ENCODE measurements at regions not wholly inside any gene's neighbourhood (a gene's known extent, or its start where the extent isn't known, plus 50 kb on each side); places are given as distances from the start of the nearest gene placed in this dataset.

GRCh38 chr16:7090628-7091115 is 242.0 kb upstream of the RBFOX1 start:
- no peak for DNase-seq

GRCh38 chr16:7089751-7090150 is 242.9 kb upstream of the RBFOX1 start:
- DNase-seq: no peak

- no peak for DNase-seq
Observed at GRCh38 chr16:7088711-7089110, 243.9 kb upstream of the RBFOX1 start.

GRCh38 chr16:7086822-7087616 is 245.6 kb upstream of the RBFOX1 start:
- no peak for DNase-seq

- no peak for DNase-seq
Observed at GRCh38 chr16:7085776-7086175, 246.9 kb upstream of the RBFOX1 start.

GRCh38 chr16:7083096-7083495 is 249.5 kb upstream of the RBFOX1 start:
- DNase-seq: no peak

GRCh38 chr16:7077636-7078035 is 255.0 kb upstream of the RBFOX1 start:
- no peak for DNase-seq

GRCh38 chr16:7074715-7075114 is 257.9 kb upstream of the RBFOX1 start:
- no peak for DNase-seq

GRCh38 chr16:7057458-7057857 is 275.2 kb upstream of the RBFOX1 start:
- DNase-seq: no peak

- no peak for DNase-seq
Observed at GRCh38 chr16:7055443-7055842, 277.2 kb upstream of the RBFOX1 start.

GRCh38 chr16:7051591-7052349 is 280.9 kb upstream of the RBFOX1 start:
- no peak for DNase-seq

GRCh38 chr16:7044331-7044730 is 288.3 kb upstream of the RBFOX1 start:
- no peak for DNase-seq

- no peak for DNase-seq
Observed at GRCh38 chr16:7038475-7038874, 294.2 kb upstream of the RBFOX1 start.

GRCh38 chr16:7037495-7037894 is 295.1 kb upstream of the RBFOX1 start:
- no peak for DNase-seq

GRCh38 chr16:7031031-7031430 is 301.6 kb upstream of the RBFOX1 start:
- DNase-seq: no peak

GRCh38 chr16:7027401-7027800 is 305.2 kb upstream of the RBFOX1 start:
- DNase-seq: no peak

GRCh38 chr16:7026639-7027038 is 306.0 kb upstream of the RBFOX1 start:
- DNase-seq: no peak

GRCh38 chr16:7025616-7026190 is 306.9 kb upstream of the RBFOX1 start:
- DNase-seq: peak; percentile 34

- DNase-seq: no peak
Observed at GRCh38 chr16:7021653-7022275, 310.9 kb upstream of the RBFOX1 start.

GRCh38 chr16:7017006-7017662 is 315.5 kb upstream of the RBFOX1 start:
- DNase-seq: no peak

GRCh38 chr16:7014756-7015155 is 317.9 kb upstream of the RBFOX1 start:
- no peak for DNase-seq

- no peak for DNase-seq
Observed at GRCh38 chr16:7013990-7014389, 318.7 kb upstream of the RBFOX1 start.

- DNase-seq: no peak
Observed at GRCh38 chr16:7004266-7004665, 328.4 kb upstream of the RBFOX1 start.
